Ectodermal cell (in vitro differentiated cells): ENCODE measurements at regions not wholly inside any gene's neighbourhood (a gene's known extent, or its start where the extent isn't known, plus 50 kb on each side); places are given as distances from the start of the nearest gene placed in this dataset.

Source experiments
- H3K27ac ChIP-seq: 2 replicates; pipeline ENCODE4 v1.7.0; 2013; ENCODE audit warnings: mild to moderate bottlenecking, low read depth, low read length; ENCODE audit not compliant: insufficient read depth, poor library complexity, severe bottlenecking
- H3K27me3 ChIP-seq: 2 replicates; pipeline ENCODE4 v1.7.0; 2013; ENCODE audit warnings: mild to moderate bottlenecking, low read length; ENCODE audit not compliant: insufficient read depth, control insufficient read depth, poor library complexity, severe bottlenecking
- H3K36me3 ChIP-seq: one replicate; pipeline ENCODE4 v1.7.0; 2013; ENCODE audit warnings: low read length; ENCODE audit not compliant: control insufficient read depth, insufficient read depth
- H3K4me1 ChIP-seq: one replicate; pipeline ENCODE4 v1.7.0; 2013; ENCODE audit warnings: low read length; ENCODE audit not compliant: control insufficient read depth, insufficient read depth
- H3K4me3 ChIP-seq: 2 replicates; pipeline ENCODE4 v1.7.0; 2013; ENCODE audit warnings: low read depth, low read length, control low read depth; ENCODE audit not compliant: insufficient read depth
- H3K9me3 ChIP-seq: 2 replicates; pipeline ENCODE4 v1.7.0; 2013; ENCODE audit warnings: mild to moderate bottlenecking, low read length, moderate library complexity; ENCODE audit not compliant: control insufficient read depth
- WGBS, 2 experiments: methylation state at CpG; one replicate each; pipeline ENCODE4 v1.1.7; 2013; ENCODE audit warnings: missing lambda C conversion rate in 2 of 2; 5-methylcytosine and 5-hydroxymethylcytosine counted together

DNA sequence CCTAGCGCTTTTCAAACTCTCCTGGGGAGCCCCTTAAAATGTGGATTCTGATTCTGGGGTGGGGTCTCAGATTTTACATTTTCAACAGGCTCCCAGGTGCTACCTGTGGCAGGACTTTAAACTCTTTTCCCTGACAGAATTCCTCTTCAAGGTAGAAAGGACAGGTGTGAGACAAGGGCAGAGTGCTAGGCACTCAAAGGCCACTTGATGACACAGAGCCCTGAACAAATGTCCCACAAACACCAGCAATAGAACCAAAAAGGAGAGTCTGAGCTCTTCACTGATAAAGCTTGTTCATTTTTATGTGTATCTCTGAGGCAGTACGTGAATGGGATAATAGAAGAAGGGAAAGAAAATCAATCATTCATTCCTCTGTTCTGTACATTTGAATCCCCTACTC, 77.7 kb upstream of the PELI1 start:
- H3K27me3 ChIP-seq: no peaks in the 10 kb centered on the region
- H3K4me1 ChIP-seq: no peaks in the 10 kb centered on the region
- no peak overlapping the region for H3K27ac ChIP-seq
- H3K9me3 ChIP-seq: no peaks in the 10 kb centered on the region
- H3K36me3 ChIP-seq: no peaks in the 10 kb centered on the region
- 98 to 100% methylated on average over 1 to 2 of the region's 2 CpGs for WGBS, 2 experiments
- H3K4me3 ChIP-seq: no peak overlapping the region

DNA sequence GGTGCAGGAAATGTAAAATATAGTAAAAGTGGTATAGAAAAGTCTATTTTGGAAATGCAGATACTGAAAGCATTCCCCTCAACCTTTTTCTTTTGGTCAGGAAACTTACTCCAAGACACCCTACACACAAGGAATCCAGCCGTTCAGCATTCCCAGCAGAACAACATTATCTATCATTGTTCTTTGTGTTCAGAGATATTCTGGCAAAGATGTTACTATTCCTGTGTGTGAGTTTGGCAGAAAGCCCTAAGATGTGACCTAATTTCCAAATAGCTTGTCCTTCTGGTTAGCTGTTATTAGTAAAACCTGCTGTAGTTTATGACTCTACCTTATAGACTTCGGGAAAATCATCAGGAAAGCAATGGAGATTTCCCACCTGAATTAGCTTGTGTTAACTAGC, 78.1 kb upstream of the PELI1 start:
- Histone ChIP-seq H3K27ac (no peak overlapping the region), H3K4me1 (no peaks in the 10 kb centered on the region)
- WGBS, 2 experiments: 92% methylated on average over 2 of the region's 2 CpGs

GRCh38 chr2:64223055-64223454, 78.8 kb upstream of the PELI1 start:
- 89 to 92% methylated on average over 3 of the region's 3 CpGs for WGBS, 2 experiments
- no peak overlapping the region for H3K27ac ChIP-seq
- no peaks in the 10 kb centered on the region for H3K9me3 ChIP-seq
- no peaks in the 10 kb centered on the region for H3K27me3 ChIP-seq
- H3K4me1 ChIP-seq: no peaks in the 10 kb centered on the region
- H3K36me3 ChIP-seq: no peaks in the 10 kb centered on the region
- no peak overlapping the region for H3K4me3 ChIP-seq

More for the DNA sequence above, 78.1 kb upstream of the PELI1 start:
- Histone ChIP-seq H3K4me3 (no peak overlapping the region), H3K9me3 (no peaks in the 10 kb centered on the region), H3K36me3 (no peaks in the 10 kb centered on the region), H3K27me3 (no peaks in the 10 kb centered on the region)

DNA sequence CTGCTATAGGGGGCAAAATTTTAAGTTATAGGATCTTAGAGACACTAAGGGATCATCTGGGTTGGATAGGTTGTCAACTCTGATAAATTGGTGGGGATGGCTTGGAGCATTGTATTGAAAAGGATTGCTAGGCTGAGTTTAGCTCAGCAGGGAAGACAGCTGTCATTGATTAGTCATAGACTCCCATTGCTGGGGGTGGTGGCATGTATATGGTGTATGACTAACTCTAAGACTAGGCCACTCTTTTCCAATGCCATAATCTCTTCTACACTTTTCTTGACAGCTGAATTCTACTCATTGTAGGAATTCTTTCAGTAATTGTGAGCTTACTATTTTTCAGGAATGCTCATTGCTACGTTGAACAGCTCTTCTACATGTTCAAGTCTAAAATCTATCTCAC, 81.3 kb upstream of the PELI1 start:
- H3K4me3 ChIP-seq: no peak overlapping the region
- no peaks in the 10 kb centered on the region for H3K36me3 ChIP-seq
- WGBS, 2 experiments: 79 to 83% methylated on average over 1 of the region's 1 CpG
- H3K27me3 ChIP-seq: no peaks in the 10 kb centered on the region
- no peak overlapping the region for H3K27ac ChIP-seq
- H3K9me3 ChIP-seq: no peaks in the 10 kb centered on the region
- H3K4me1 ChIP-seq: peaks cover 5% of the 10 kb centered on the region

- Histone ChIP-seq H3K9me3 (no peaks in the 10 kb centered on the region), H3K27ac (no peak overlapping the region), H3K4me3 (no peak overlapping the region), H3K36me3 (no peaks in the 10 kb centered on the region), H3K27me3 (no peaks in the 10 kb centered on the region), H3K4me1 (peaks cover 5% of the 10 kb centered on the region)
- WGBS, 2 experiments: 90 to 94% methylated on average over 5 of the region's 5 CpGs
Observed at GRCh38 chr2:64226611-64227010, 82.4 kb upstream of the PELI1 start.

DNA sequence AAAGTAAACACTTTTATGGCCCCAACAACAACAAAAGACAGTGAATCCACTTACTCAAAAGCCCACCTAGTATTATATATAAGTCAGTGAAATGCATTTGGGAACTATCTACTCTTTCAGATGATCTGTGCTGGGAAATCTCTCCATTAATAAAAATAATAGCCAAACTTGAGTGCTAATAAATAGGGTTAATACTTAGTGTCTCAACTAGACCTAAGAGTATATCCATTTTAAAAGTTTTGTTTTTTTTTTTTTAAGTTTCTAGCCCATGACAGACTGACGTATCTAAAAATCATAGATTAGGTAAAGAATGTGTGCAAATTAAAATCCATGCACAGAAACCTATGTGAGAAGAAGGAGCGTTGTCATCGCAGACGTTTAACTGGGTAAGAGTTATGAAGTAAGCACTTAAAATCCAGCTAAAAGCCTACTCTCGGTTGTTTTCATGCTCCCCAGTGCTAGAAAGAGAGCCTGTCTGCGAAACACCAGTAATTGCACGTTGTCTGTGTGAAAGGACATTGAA, 83.4 kb upstream of the PELI1 start:
- H3K27me3 ChIP-seq: no peaks in the 10 kb centered on the region
- no peaks in the 10 kb centered on the region for H3K36me3 ChIP-seq
- H3K27ac ChIP-seq: no peak overlapping the region
- no peaks in the 10 kb centered on the region for H3K9me3 ChIP-seq
- WGBS, 2 experiments: 41% methylated on average over 7 of the region's 7 CpGs
- peaks cover 5% of the 10 kb centered on the region for H3K4me1 ChIP-seq
- peak overlapping the region; percentile 10 for H3K4me3 ChIP-seq

- H3K27me3 ChIP-seq: no peaks in the 10 kb centered on the region
- no peaks in the 10 kb centered on the region for H3K9me3 ChIP-seq
- H3K4me1 ChIP-seq: peaks cover 5% of the 10 kb centered on the region
- H3K27ac ChIP-seq: peak overlapping the region; percentile 55
- no peaks in the 10 kb centered on the region for H3K36me3 ChIP-seq
- WGBS, 2 experiments: 1 to 2% methylated on average over 26 of the region's 26 CpGs
- H3K4me3 ChIP-seq: peak overlapping the region; percentile 10
Observed at GRCh38 chr2:64228126-64228678, 84.0 kb upstream of the PELI1 start.

GRCh38 chr2:64228918-64229317, 84.7 kb upstream of the PELI1 start:
- WGBS, 2 experiments: 88 to 91% methylated on average over 4 of the region's 4 CpGs
- H3K4me3 ChIP-seq: no peak overlapping the region

DNA sequence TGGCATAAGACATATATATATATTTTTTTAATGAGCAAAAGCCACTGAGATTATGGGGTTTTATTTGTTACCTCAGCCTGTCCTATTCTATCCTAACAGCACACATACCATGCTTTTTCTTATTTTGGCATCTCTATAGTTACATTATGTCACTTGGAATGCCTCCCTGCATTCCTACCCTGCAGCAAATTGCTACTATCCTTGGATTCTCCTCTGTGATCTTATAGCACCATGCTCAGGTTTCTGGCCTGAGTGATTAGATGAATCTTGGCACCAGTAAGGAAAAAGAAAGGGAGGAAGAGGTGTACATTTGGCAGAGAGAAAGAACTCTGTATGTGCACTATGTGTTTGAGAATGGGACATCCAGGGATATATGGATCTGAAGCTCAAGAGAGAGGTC, 86.3 kb upstream of the PELI1 start:
- Histone ChIP-seq H3K9me3 (no peaks in the 10 kb centered on the region), H3K27ac (no peak overlapping the region), H3K4me3 (no peak overlapping the region), H3K36me3 (no peaks in the 10 kb centered on the region), H3K27me3 (no peaks in the 10 kb centered on the region), H3K4me1 (peaks cover 5% of the 10 kb centered on the region)

More at GRCh38 chr2:64228918-64229317, 84.7 kb upstream of the PELI1 start:
- Histone ChIP-seq H3K27me3 (no peaks in the 10 kb centered on the region), H3K36me3 (no peaks in the 10 kb centered on the region), H3K27ac (peak overlapping the region; percentile 55), H3K9me3 (no peaks in the 10 kb centered on the region), H3K4me1 (peaks cover 5% of the 10 kb centered on the region)

DNA sequence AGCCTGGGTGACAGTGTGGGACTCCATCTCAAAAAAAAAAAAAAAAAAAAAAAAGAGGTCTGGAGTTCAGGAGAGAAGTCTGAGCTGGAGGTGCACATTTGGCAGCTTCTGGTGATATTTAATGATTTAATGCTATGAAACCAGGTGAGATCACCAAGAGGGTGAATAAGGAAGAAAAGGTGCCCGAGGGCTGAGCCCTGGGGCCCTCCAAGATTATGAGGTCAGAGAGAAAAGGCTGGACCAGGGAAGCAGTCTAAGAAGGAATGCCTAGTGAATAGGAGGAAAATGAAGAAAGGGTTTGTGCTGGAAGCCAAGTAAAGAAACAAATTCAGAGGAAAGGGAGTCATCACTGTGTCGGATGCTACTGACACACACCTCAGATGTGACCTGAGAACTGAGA, 88.0 kb upstream of the PELI1 start:
- Histone ChIP-seq H3K27ac (no peak overlapping the region), H3K9me3 (no peaks in the 10 kb centered on the region), H3K4me1 (peaks cover 5% of the 10 kb centered on the region), H3K4me3 (no peak overlapping the region), H3K27me3 (no peaks in the 10 kb centered on the region), H3K36me3 (no peaks in the 10 kb centered on the region)
- 93 to 98% methylated on average over 2 of the region's 2 CpGs for WGBS, 2 experiments
